GM23248 (cell line): ENCODE measurements at regions not wholly inside any gene's neighbourhood (a gene's known extent, or its start where the extent isn't known, plus 50 kb on each side); places are given as distances from the start of the nearest gene placed in this dataset.

ENCODE experiments used
- EZH2 ChIP-seq: fragments of 200-600 bp; sonication (generic); IDR thresholded peaks from 2 replicates; pipeline ENCODE4 v1.6.1; 2018; ENCODE audit warnings: antibody characterized with exemption, mild to moderate bottlenecking; ENCODE audit not compliant: insufficient read depth, poor library complexity, severe bottlenecking
- EZH2phosphoT487 ChIP-seq: fragments of 200-600 bp; sonication (generic); IDR thresholded peaks from 2 replicates; pipeline ENCODE4 v1.6.1; 2018; ENCODE audit warnings: antibody characterized with exemption, moderate library complexity, mild to moderate bottlenecking, low read depth; ENCODE audit not compliant: insufficient read depth

DNA sequence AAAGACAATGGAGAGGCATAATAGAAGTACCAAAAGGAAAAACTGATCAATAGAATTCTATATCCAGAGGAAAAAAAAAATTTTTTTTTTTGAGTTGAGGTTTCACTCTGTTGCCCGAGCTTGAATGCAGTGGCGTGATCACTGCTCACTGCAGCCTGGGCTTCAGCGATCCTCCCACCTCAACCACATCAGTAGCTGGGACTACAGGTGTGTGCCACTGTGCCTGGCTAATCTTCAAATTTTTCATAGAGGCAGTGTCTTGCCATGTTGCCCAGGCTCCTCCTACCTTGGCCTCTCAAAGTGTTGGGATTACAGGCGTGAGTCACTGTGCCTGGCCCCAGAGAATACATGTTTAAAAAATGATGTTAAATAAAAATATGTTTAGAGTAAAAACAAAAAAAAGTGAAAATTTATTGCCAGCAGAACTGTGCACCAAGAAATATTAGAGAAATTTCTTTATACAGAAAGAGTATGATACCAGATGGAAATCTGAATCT lies 154.3 kb upstream of the ZBTB20 start:
- no peak for TF ChIP-seq EZH2phosphoT487
- no peak for TF ChIP-seq EZH2
